ENCODE measurements at regions not wholly inside any gene's neighbourhood (a gene's known extent, or its start where the extent isn't known, plus 50 kb on each side); places are given as distances from the start of the nearest gene placed in this dataset.

DNA sequence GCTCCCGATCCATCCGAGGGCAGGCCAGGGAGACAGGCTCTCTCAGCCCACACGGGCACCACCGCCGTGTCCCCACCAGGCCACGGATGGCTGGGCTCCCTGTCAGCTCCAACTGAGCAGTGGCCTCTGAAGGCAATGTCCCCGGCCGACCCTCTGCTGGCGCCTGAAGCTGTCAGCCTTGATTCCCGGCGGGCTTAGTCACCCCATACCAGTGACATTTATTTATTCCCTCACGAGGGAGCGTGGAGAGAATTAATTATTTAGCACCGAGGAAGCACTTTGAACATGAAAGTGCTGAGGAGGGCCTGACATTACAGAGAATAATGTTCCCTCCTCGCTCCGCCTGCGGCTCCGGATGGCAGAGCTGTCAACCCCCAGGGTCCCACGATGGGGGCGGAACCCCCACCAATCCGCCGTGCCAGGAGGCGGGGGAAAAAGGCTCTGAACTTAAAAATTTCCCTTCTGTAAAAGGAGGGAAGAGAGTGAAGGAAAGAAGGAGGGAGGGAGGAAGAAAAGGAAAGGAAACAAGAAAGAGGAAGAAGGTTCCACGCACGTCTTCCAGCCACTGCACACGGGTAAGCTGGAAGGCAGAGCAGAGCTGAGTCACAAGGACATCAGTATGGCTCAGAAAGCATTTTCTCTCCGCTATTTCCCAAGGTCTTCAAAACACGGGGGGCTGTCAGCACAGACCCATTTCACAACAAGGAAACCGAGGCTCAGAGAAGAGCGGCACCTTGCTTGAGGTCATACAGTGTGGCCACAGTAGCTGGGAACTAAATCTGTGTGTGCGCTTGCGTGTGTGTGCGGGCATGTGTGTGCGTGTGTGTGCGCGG lies 108.7 kb upstream of the NCOR2 start:
- dilution Hi-C loops (cut with MboI; ENCODE audit: extremely low pct_ligation_motif_present, low sequenced_read_pairs), result no loop called here
- Histone ChIP-seq H3K9me1 (ENCODE audit: control insufficient read depth, extremely low read depth, insufficient read depth, low read length) (no peaks in the 10 kb centered on the region), H3K79me2 (ENCODE audit: control insufficient read depth, insufficient read depth, low read length) (no peaks in the 10 kb centered on the region), H4K20me1 (ENCODE audit: control insufficient read depth, extremely low read depth, insufficient read depth, low read length) (no peaks in the 10 kb centered on the region), H3K27ac (ENCODE audit: control insufficient read depth, insufficient read depth, low read length) (no peak overlapping the region), H2AFZ (ENCODE audit: control insufficient read depth, low read length) (no peak overlapping the region), H3K27me3 (ENCODE audit: control insufficient read depth, extremely low read depth, insufficient read depth, low read length) (no peaks in the 10 kb centered on the region), H3K9ac (ENCODE audit: control insufficient read depth, extremely low read depth, insufficient read depth, low read length) (no peak overlapping the region), H3K4me3 (ENCODE audit: control insufficient read depth in 2 of 3, extremely low read depth in 1 of 3, insufficient read depth in 2 of 3, low read depth in 1 of 3, low read length in 3 of 3) (no peak overlapping the region), H3K4me1 (ENCODE audit: control insufficient read depth, extremely low read depth, insufficient read depth, low read length) (peaks cover 8% of the 10 kb centered on the region), H3K9me3 (ENCODE audit: control insufficient read depth, low read depth, low read length) (no peaks in the 10 kb centered on the region), H3K36me3 (ENCODE audit: control insufficient read depth in 2 of 2, extremely low read depth in 1 of 2, insufficient read depth in 2 of 2, low read length in 2 of 2) (no peaks in the 10 kb centered on the region), H3K4me2 (ENCODE audit: control insufficient read depth, extremely low read depth, insufficient read depth, low read depth, low read length) (no peak overlapping the region)
- TF ChIP-seq CTCF (optimal IDR thresholded peaks at IDR 0.05 in 1 of 3, IDR thresholded peaks at IDR 0.05 in 1 of 3, conservative IDR thresholded peaks at IDR 0.05 in 1 of 3; ENCODE audit: extremely low read depth in 1 of 3, insufficient read depth in 2 of 3, low read length in 3 of 3), result no peak
- TF ChIP-seq EZH2 (IDR thresholded peaks at IDR 0.05; ENCODE audit: low read length), result no peak
- FAIRE-seq (no peak), DNase-seq (ENCODE audit: low read depth, low spot score) (no peak)

- FAIRE-seq (no peak), DNase-seq (ENCODE audit: low read depth, low spot score) (no peak)
- dilution Hi-C loops (cut with MboI; ENCODE audit: extremely low pct_ligation_motif_present, low sequenced_read_pairs), result no loop called here
- no peak overlapping the region for H3K4me3 ChIP-seq (ENCODE audit: control insufficient read depth in 2 of 3, extremely low read depth in 1 of 3, insufficient read depth in 2 of 3, low read depth in 1 of 3, low read length in 3 of 3)
- H3K9me1 ChIP-seq (ENCODE audit: control insufficient read depth, extremely low read depth, insufficient read depth, low read length), result no peaks in the 10 kb centered on the region
- H3K4me2 ChIP-seq (ENCODE audit: control insufficient read depth, extremely low read depth, insufficient read depth, low read depth, low read length), result no peak overlapping the region
- TF ChIP-seq CTCF (optimal IDR thresholded peaks at IDR 0.05 in 1 of 3, IDR thresholded peaks at IDR 0.05 in 1 of 3, conservative IDR thresholded peaks at IDR 0.05 in 1 of 3; ENCODE audit: extremely low read depth in 1 of 3, insufficient read depth in 2 of 3, low read length in 3 of 3) (no peak), EZH2 (IDR thresholded peaks at IDR 0.05; ENCODE audit: low read length) (no peak)
- no peaks in the 10 kb centered on the region for H3K36me3 ChIP-seq (ENCODE audit: control insufficient read depth in 2 of 2, extremely low read depth in 1 of 2, insufficient read depth in 2 of 2, low read length in 2 of 2)
- H3K9ac ChIP-seq (ENCODE audit: control insufficient read depth, extremely low read depth, insufficient read depth, low read length), result no peak overlapping the region
- H2AFZ ChIP-seq (ENCODE audit: control insufficient read depth, low read length), result no peak overlapping the region
- no peaks in the 10 kb centered on the region for H3K9me3 ChIP-seq (ENCODE audit: control insufficient read depth, low read depth, low read length)
- H3K79me2 ChIP-seq (ENCODE audit: control insufficient read depth, insufficient read depth, low read length), result no peaks in the 10 kb centered on the region
- no peaks in the 10 kb centered on the region for H4K20me1 ChIP-seq (ENCODE audit: control insufficient read depth, extremely low read depth, insufficient read depth, low read length)
- H3K4me1 ChIP-seq (ENCODE audit: control insufficient read depth, extremely low read depth, insufficient read depth, low read length), result peaks cover 8% of the 10 kb centered on the region
- H3K27ac ChIP-seq (ENCODE audit: control insufficient read depth, insufficient read depth, low read length), result no peak overlapping the region
- H3K27me3 ChIP-seq (ENCODE audit: control insufficient read depth, extremely low read depth, insufficient read depth, low read length), result no peaks in the 10 kb centered on the region
These were observed 107.5 kb upstream of the NCOR2 start for GRCh38 chr12:124674937-124675336.
